Endometrium (tissue), 2 donors: ENCODE measurements at regions not wholly inside any gene's neighbourhood (a gene's known extent, or its start where the extent isn't known, plus 50 kb on each side); places are given as distances from the start of the nearest gene placed in this dataset.
"Not testable (repeated sequence)": the region's sequence is repeated elsewhere in the genome, so short reads cannot be mapped to it uniquely, and the experiment has no call there.

Experiments
- FAIRE-seq: peaks from 2 replicates; lab custom pipeline; 2012; peaks lifted over from hg19 to GRCh38; lab: Jason Lieb, UNC
- donor health status: control.
- donor health status: control.

GRCh38 chr1:221874285-221875003 lies 132.6 kb upstream of the DUSP10 start:
- FAIRE-seq: no peak

- no peak for FAIRE-seq
Measured at GRCh38 chr1:221873673-221874072, 131.8 kb upstream of the DUSP10 start.

GRCh38 chr1:221871056-221871455 lies 129.2 kb upstream of the DUSP10 start:
- FAIRE-seq: no peak

GRCh38 chr1:221869779-221870178 lies 127.9 kb upstream of the DUSP10 start:
- FAIRE-seq: no peak

GRCh38 chr1:221868593-221869303 lies 126.9 kb upstream of the DUSP10 start:
- no peak for FAIRE-seq

GRCh38 chr1:221867003-221867402 lies 125.1 kb upstream of the DUSP10 start:
- FAIRE-seq: no peak

GRCh38 chr1:221865808-221866207 lies 123.9 kb upstream of the DUSP10 start:
- no peak for FAIRE-seq

- FAIRE-seq: no peak
Measured at GRCh38 chr1:221863635-221864034, 121.7 kb upstream of the DUSP10 start.

GRCh38 chr1:221862971-221863370 lies 121.1 kb upstream of the DUSP10 start:
- no peak for FAIRE-seq

GRCh38 chr1:221858818-221859611 lies 117.1 kb upstream of the DUSP10 start:
- no peak for FAIRE-seq

- FAIRE-seq: not testable (repeated sequence)
Measured at GRCh38 chr1:221857094-221857444, 115.2 kb upstream of the DUSP10 start.

GRCh38 chr1:221856228-221857093 lies 114.6 kb upstream of the DUSP10 start:
- no peak for FAIRE-seq

- FAIRE-seq: no peak
Measured at GRCh38 chr1:221855156-221855555, 113.3 kb upstream of the DUSP10 start.

GRCh38 chr1:221851336-221851735 lies 109.4 kb upstream of the DUSP10 start:
- FAIRE-seq: no peak

- FAIRE-seq: no peak
Measured at GRCh38 chr1:221850470-221851187, 108.7 kb upstream of the DUSP10 start.

- FAIRE-seq: no peak
Measured at GRCh38 chr1:221849897-221850296, 108.0 kb upstream of the DUSP10 start.

- FAIRE-seq: no peak
Measured at GRCh38 chr1:221849110-221849509, 107.2 kb upstream of the DUSP10 start.

GRCh38 chr1:221847676-221848075 lies 105.8 kb upstream of the DUSP10 start:
- FAIRE-seq: no peak

- FAIRE-seq: no peak
Measured at GRCh38 chr1:221845650-221846371, 103.9 kb upstream of the DUSP10 start.

GRCh38 chr1:221841983-221842335 lies 100.1 kb upstream of the DUSP10 start:
- no peak for FAIRE-seq
